DND-41 (cell line): ENCODE measurements at regions not wholly inside any gene's neighbourhood (a gene's known extent, or its start where the extent isn't known, plus 50 kb on each side); places are given as distances from the start of the nearest gene placed in this dataset.

Source experiments
- CTCF ChIP-seq: IDR thresholded peaks from 2 replicates; pipeline ENCODE4 v1.5.1; 2012; ENCODE audit warnings: borderline replicate concordance, low read length, moderate library complexity, mild to moderate bottlenecking; ENCODE audit not compliant: poor library complexity, severe bottlenecking; ENCODE audit errors: extremely low read depth
- EZH2 ChIP-seq: IDR thresholded peaks from 3 replicates; pipeline ENCODE4 v1.6.1; 2012; ENCODE audit warnings: borderline replicate concordance, low read depth, mild to moderate bottlenecking, moderate library complexity, low read length, inconsistent platforms; ENCODE audit not compliant: severe bottlenecking

- TF ChIP-seq EZH2 (no peak), CTCF (no peak)
Observed at GRCh38 chr16:86199871-86200695, 301.1 kb downstream of the IRF8 start.
